GM19463 (cell line): ENCODE measurements at regions not wholly inside any gene's neighbourhood (a gene's known extent, or its start where the extent isn't known, plus 50 kb on each side); places are given as distances from the start of the nearest gene placed in this dataset.
"Not testable (repeated sequence)": the region's sequence is repeated elsewhere in the genome, so short reads cannot be mapped to it uniquely, and the experiment has no call there.

Experiments used
- ATAC-seq: cut with Tn5 transposase; IDR thresholded peaks from one replicate; pipeline ENCODE4 v1.9.1; 2021; ENCODE audit warnings: mild to moderate bottlenecking, moderate library complexity; ENCODE audit not compliant: unreplicated experiment

DNA sequence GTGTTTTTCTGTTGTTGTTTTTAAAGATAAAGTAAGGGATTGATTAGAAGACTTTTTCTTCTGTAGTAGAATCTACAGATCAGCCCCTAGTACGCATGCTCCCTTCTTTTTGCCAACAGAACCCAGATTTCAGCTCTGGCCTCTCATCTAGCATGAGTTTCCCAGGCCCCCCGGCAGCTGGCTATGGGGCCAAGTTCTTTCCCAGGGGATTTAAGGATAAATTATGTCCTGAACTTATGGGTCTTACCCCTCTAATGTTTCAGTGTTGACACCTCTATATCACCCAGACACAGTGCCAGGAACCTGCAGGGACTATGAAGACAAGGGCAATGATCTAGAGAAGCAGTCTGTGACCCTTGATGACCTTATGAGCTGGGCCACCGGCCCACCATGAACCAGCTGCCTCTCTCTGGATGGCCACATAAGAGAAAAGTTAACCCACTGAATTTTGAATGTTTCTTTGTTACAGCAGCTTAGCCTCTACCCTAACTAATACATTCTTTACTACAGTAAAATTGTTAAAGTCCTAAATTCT lies 150.5 kb downstream of the UNC5CL start:
- no peak for ATAC-seq

DNA sequence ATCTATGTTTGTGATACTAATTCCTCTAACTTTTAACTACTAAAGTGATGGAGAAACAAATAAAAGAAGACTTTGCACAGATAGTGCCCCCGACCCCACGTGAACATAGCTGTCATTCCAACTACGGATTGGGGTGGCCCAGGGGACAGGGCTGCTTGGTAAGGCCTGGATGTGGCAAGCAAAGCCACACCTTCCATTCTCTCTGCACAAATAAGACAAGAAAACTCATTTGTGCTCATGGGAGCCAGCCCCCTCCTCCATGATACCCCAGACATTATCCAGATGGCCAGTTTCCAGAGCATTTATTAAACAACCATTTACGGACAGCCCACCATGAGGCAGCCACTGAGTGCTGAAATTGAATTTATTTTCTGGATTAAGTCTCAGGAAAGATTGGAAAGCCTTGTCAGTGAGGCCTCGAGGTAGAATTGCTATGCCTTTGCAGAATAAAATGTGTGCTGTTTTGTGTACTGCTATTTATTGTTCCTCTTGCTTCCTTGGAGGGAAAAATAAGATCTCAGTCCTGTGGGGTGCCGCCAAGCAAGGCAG lies 151.2 kb downstream of the UNC5CL start:
- ATAC-seq, result no peak

DNA sequence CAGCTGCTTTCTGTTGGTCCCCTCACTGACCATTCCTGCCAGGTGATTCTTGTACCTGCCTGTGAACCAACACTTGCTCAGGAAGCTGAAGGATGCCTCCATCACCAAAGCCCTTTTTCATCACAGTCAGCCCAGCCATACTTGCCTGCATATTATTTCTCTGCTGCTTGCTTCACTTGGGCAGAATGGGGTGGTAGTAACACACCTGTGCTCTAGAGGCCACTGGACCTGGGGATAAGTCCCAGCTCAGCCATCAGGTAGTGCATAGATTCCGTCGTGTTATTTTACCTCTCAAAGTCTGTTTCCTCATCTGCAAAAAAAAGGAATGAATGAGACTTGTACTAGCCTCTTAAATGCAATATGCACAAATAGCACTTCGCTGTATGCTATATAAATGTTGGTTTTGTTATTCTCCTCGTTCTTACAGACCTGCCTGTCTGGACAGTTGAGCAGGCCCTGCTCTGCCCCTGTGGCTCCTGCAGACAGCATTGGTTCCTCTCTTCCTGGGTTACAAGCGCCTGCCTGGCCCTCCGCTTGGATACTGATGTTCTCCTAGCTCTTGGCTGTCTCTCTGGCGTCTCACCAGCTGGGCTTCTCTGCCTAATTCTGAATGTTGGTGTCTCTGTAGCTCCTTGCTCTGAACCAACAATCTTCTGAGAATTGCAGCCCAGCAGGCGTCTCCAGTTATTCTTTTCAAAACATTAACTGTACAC lies 151.8 kb downstream of the UNC5CL start:
- no peak for ATAC-seq

DNA sequence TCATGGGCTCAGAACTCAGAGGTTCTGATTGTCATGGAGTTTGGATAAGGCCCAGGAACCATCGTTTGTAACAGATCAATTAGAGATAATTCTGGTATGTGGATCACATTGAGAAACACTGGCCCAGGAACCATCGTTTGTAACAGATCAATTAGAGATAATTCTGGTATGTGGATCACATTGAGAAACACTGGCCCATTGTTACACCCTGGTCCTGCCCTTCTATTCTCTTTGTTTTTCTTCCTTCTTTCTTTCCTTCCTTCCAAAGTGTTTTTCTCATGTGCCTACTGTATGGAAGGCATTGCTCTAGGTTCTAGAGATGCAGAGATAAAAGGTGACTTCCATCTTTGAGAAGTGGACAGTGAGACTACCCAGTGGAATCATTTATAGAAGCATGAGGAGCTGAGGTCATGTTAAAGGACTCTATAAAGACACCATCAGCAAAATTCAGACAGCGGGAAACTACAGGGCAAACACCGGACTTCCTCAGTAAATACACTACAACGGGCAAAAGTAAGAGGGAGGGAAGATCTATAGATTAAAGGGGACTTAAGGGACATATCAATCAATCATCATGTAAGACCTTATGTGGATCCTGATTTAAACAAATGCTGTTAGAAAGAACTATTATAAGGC lies 153.8 kb downstream of the UNC5CL start:
- no peak for ATAC-seq

DNA sequence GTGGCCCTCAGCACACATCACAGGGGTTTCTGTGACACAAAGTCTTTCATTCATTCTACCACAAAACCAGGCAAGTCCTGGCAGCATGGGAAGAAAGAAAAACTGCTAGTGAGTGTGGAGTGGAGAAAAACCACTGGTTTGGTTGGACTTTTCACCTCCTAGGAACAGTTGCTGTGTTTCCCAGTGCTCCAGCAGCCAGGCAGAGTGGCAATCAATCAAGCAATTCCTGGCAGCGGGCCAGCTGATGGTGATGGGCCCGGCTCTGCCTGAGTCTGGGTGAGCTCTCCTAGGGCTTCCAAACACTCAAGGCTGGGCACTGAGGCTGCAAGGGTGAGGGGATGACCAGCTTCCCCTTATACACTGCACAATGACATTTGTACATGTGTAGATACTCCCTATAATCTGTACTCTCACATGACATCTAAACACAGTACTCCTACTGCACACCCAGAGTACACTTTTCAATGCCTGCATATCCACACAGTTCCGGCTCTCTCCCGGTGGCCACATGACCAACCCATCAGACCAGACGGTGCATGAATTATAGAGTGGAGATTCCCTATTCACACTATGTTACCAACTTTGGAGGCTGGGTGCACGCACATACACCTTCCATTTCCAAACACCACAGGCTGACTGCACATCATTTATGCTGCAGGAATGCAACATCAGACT lies 156.6 kb downstream of the UNC5CL start:
- ATAC-seq, result no peak

DNA sequence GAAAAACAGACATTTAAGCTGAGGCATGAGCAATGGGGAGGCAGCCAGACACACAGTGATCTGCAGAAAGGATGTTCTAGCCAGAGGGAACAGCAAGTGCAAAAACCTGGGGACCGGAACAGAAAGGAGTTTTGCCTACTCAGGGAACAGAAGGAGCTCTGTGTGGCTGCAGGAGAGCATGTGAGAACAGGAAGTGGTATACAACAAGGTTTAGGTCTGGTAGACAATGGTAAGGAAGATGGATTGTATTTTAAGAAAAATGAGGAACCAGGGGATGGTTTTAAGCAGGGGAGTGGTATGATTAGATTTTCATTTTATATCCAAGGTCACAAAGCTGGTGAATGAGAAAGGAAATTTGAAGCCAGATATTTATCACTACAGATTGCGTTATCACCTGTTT lies 157.5 kb downstream of the UNC5CL start:
- ATAC-seq, result no peak

DNA sequence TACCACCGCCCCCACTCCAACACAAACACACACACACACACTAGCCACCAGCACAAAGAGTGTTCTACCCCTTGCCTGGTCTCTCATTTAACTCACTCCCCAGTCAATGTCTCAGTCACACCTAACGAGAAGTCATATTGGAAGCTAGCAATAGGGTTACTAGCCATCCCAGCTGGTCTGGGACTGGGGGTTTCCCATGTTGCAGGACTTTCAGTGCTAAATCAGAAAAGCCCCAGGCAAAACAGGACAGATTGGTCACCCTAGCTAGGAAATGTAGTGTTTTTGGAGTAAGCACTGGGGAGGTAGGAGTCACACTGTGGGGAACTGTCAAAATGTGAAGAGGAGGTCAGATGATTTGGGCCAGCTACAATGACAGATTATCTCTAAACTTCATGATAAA lies 158.1 kb downstream of the UNC5CL start:
- ATAC-seq, result no peak

DNA sequence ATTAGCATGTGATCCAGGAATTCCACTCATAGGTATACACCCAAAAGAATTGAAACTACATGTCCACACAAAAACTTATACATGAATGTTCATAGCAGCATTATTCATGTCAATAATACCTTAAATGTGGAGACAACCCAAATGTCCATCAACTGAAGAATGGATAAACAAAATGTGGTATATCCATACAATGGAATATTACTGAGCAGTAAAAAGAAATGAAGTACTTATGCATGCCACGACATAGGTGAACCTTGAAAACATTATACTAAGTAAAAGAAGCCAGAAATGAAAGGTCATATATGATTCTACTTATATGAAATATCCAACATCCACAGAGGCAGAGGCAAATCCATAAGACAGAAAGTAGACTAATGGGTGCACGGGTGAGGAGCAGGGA lies 159.9 kb downstream of the UNC5CL start:
- ATAC-seq, result no peak

DNA sequence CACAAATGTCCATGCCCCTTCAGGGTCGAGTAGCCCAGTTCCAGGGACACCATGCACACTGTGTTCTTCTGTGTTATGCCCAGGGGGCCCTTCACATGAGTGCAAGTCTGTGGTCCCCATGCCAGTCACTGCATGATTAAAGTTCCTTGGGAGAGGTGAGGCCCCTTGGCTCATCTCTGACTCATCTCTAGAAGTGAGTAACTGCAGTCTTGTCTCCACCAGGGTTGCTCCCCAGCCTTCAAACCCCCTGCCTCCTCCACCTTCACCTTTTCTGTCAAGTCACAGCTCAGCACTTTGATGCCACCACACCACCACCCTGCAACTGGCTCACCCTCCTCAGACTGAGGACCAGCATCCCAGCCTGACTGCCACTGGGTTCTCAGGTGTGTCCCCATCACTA lies 161.7 kb downstream of the UNC5CL start:
- no peak for ATAC-seq

DNA sequence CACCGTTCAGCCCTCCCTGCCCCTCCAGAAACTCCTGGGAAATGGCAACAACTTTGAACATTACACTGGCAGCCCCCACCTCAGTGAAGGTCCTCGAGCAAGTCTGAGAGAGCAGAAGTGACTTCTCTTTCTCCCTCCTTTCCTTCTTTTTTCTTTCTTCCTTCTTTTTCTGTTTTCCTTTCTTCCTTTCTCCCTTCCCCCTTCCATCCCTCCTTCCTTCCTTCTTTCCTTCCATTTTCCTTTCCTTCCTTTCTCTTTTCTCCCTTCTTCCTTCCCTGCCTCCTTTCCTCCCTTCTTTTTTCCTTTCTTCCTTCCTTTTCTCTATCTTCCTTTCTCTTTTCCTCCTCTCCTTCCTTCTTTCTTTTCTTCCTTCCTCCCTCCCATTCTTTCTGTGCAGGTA lies 162.7 kb downstream of the UNC5CL start:
- ATAC-seq, result no peak

DNA sequence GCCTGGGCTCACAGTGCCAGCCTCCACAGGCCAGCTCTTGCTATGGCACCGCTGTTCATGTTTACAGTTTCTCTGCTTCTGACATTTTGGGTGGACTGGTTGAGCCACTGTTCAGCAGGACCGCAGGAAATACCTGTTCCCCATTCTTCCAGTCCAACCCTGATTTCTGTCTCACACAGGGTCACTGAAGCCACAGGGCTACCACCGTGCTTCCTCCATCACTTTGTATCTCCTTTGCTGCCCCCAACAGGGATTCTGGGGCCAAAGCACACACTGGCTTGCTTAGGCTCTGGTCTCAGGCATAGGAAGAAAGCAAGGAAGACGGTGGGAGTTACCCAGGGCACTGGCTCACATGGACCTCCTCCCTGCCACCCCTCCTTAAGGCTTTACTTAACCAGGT lies 164.5 kb downstream of the UNC5CL start:
- ATAC-seq, result no peak

DNA sequence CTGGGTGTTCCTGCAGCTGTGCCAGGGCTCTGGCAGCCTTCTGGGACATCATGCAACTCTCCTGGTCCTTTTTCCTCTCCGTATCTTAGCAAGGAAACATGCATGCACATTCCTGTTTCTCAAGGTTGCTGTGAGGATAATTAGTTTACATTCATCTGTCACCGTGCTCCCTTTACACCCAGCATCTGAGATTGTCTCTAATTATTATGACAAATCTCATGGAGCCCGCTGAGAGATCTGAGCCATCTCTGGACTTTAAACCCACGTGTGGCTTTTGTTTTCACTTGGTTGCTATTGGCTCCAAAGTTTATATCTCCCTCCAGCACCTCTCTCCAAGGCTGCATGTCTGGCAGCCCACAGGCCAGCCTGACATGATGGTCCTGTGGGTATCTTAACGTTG lies 167.6 kb downstream of the UNC5CL start:
- ATAC-seq, result no peak

DNA sequence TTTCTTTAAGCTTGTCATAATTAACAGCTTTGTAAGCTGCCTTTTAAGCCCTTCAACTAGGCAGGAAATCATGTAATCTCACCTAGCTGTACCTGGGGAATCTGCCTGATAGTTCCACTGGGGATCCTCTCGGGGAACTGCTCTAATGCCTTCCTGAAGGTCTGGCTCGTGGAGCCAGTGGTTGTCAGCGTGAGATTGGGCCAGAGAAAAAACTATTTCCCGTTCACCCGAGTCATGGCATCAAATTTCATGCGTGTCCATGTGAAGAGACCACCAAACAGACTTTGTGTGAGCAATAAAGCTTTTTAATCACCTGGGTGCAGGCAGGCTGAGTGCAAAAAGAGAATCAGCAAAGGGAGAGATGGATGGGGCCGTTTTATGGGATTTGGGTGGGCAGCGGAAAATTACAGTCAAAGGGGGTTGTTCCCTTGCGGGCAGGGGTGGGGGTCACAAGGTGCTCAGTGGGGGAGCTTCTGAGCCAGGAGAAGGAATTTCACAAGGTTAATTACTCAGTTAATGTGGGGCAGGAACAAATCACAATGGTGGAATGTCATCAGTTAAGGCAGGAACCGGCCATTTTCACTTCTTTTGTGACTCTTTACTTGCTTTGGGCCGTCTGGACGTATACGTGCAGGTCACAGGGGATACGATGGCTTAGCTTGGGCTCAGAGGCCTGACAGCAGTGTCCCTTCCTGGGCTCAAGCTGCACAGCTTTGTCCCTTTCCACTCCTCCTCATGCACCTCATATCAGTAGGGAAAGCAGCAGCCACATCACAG lies 170.7 kb downstream of the UNC5CL start:
- ATAC-seq, result not testable (repeated sequence)

DNA sequence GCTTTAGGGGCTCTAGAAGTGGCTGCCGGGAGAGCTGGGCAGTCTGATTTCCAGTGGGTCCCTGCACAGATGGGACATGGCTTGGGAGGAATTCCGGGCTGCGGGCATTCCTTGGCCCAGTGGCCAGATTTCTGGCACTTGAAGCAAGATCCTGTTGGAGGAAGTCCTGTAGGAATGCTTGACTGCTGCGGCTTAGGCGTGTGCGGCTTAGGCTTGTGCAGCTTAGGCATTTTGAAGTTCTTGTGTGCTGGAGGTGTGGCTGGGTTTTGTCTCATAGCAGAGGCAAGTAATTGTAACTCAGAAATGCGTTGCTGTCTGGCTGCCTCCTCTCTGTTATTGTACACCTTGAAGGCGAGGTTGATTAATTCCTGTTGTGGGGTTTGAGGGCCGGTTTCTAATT lies 171.5 kb downstream of the UNC5CL start:
- ATAC-seq, result not testable (repeated sequence)

DNA sequence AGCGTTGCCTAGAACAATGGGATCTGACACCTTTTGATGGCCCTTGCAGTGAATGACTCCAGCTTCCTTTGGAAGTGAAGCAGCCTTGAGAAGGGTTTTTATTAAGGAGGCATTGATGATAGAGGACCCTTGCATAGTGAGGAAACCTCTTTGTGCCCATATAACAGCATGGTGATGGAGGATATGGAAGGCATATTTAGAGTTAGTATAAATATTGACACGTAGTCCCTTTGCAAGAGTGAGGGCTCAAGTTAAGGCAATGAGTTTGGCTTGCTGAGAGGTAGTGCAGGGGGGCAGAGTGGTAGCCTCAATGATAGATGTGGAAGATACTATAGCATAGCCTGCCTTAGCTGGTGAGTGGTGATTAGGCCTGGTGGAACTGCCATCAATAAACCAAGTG lies 173.8 kb downstream of the UNC5CL start:
- ATAC-seq, result not testable (repeated sequence)

DNA sequence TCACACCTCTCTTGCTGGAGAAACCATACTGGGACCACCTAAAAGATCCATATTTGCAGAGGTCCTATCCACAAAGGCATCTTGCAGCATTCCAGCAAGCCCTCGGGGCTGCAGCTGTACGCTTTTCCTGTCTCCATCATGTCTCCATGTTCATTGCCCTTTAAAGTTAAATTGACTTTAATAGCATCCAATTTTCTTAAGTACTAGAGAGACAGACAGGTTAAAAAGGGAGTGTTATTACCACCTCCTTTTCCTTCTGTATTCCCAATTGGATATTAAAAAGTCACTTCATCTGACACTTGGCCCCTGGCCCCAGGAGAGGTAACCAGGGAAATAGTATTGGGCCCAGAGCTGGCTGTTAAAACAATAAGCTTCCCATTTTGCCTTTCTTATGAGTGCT lies 178.6 kb downstream of the UNC5CL start:
- no peak for ATAC-seq

DNA sequence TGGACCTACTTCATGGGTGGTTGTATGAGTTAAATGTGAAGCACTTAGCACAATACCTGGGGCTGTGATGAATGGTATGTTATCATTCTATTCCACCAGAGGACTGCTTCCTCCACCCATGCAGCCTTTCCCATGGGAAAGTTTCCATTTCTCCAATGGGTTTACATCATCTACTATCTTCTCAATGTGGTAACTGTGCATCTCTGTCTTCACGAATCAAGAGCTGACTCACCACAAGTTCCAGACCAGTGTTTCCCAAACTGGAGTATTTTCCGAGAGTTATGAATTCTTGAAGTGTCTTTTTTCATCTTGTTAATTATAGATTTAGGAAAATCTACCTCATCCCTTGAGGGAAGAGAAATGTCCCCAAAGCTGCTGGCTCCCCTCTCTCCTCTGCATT lies 182.8 kb downstream of the UNC5CL start:
- no peak for ATAC-seq

DNA sequence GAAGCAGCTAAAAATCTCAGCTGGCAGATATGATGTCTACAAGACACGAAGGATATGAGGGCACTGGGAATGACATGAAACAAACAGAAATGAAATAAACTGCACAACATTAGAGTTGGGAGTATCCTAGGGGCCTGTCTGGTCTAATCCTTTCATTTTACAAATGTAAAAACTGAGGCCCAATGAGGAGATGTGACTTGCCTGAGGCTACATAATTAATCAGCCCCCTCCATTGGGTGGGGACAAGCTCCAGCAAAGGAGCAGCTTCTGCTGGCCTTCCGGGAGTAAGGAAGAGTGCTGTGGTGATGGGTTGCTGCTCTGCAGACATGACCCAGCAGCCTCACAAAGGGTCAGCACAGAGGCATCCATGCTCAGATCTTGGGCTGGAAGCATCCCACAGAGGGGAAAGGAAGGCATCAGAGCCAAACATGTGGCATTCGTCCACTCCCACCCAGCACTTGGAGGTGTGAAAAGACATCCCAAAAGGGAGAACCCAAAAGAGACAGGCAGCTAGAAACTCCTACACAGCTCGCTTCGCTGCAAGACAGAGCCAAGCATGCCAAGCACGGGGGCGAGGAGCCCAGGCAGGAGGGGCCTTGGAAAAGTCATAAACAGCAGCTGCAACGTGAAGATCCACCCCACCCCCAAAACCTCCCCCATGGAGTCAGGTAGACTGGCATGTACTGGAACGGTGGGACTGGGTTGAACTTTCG lies 183.7 kb downstream of the UNC5CL start:
- ATAC-seq, result no peak

DNA sequence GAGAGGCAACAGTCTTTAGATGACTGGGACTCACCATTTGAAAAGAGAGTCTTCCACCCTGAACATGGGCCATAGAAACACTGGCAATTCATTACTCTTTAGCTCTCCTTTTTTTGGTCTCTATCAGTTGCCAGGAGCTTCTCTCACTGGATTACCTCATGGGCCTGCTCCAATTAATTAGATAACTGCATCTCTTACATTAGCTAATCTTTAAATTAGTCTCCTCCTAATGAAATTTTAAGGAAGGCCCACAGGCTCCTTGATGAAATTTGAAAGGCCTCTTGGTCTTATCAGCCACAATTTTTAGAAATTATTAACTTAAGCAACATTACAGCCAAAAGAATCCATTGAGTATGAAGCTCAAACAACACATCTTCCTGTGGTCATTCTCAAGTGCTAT lies 184.4 kb downstream of the UNC5CL start:
- no peak for ATAC-seq

DNA sequence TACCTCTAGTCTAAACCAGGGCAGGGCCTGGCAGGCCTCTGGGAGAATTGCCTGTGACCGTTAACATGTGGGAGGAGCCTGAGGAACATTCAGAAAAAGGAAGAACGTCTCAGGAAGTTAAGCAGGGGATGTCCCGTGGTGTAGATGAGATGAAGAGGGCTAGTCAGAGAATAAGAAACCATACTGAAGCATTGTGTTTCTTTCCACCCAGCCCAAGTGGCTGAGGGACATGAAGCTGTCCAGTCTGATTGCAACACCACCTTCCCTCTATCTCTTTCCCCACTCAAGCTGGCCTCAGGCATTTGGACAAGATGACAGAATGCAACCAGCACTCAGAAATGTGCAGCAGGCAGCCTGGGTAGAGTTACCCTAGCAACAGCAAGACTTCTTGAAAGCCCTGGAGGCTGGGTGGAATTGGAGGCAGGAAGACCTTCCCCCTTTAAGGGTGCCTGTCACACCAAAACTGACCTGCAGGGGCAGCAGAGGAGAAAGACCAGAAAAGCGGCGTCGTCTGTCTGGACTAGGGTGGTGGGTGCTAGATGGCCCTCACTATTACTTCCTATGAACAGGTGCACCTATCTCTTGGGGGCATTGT lies 186.1 kb downstream of the UNC5CL start:
- no peak for ATAC-seq
